ENCODE measurements at regions not wholly inside any gene's neighbourhood (a gene's known extent, or its start where the extent isn't known, plus 50 kb on each side); places are given as distances from the start of the nearest gene placed in this dataset.
"Not testable (repeated sequence)": the region's sequence is repeated elsewhere in the genome, so short reads cannot be mapped to it uniquely, and the experiment has no call there.

DNA sequence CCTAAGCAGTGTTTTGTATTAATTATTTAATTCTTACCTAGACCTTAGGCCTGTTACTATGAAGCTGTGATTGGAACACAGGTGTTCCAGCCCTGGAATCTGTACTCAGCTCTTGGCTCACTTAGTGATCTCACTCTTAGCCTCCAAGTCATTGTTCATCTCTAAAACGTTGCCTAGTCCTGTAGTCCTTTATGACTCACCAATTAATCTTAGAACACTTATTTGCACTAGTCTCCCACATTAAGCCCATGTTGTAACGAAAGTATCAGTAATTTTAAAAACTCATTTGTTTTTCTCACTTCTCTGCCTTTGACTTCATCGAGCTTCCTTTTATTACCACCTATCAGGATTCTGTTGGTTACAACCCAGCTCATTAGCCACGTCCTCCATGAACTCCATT lies 1224.7 kb upstream of the TENM3 start:
- DNase-seq, result no peak

GRCh38 chr4:181018913-181019312 lies 1224.3 kb upstream of the TENM3 start:
- no peak for DNase-seq

- no peak for DNase-seq
Observed at GRCh38 chr4:181020456-181020855, 1222.7 kb upstream of the TENM3 start.

- DNase-seq, result no peak
Observed at GRCh38 chr4:181021213-181021612, 1222.0 kb upstream of the TENM3 start.

DNA sequence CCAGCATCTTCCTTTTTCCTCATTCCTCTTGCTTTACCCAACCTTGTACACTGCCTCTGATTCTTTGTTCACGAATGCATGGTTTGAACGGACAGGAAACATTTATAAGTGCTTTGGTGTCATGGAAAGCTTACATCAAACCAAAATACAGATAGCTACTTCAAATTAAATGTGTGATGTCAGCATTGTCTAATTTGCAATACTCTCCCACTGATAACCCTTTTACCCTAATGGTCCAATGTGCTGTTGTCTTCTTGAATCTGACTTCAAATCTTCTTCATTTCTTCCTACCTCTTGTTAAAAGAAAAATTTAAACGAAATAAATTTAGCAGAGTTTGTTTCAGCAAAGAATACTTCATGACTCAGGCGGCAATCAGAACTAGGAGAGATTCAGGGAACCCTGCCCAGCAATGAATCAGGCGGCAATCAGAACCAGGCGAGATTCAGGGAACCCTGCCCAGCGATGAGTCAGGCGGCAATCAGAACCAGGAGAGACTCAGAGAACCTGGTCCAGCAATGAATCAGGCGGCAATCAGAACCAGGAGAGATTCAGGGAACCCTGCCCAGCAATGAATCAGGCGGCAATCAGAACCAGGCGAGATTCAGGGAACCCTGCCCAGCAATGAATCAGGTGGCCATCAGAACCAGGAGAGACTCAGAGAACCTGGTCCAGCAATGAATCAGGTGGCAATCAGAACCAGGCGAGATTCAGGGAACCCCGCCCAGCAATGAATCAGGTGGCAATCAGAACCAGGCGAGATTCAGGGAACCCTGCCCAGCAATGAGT lies 1212.9 kb upstream of the TENM3 start:
- DNase-seq, result not testable (repeated sequence)

DNA sequence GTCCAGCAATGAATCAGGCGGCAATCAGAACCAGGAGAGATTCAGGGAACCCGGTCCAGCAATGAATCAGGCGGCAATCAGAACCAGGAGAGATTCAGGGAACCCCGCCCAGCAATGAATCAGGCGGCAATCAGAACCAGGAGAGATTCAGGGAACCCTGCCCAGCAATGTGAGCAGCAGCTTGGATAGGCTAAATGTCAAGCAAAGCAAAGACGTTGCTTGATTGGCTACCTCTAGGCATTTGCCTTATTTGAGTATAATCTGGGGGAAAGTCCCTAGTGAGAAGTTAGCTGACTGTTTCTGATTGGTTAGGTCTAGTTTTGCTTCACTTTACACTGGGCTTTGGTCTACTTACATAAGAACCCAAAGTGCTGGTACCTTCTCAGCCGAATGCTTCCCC lies 1212.2 kb upstream of the TENM3 start:
- DNase-seq, result no peak

GRCh38 chr4:181043486-181043885 lies 1199.7 kb upstream of the TENM3 start:
- no peak for DNase-seq

- DNase-seq, result no peak
Observed at GRCh38 chr4:181046809-181047208, 1196.4 kb upstream of the TENM3 start.

DNA sequence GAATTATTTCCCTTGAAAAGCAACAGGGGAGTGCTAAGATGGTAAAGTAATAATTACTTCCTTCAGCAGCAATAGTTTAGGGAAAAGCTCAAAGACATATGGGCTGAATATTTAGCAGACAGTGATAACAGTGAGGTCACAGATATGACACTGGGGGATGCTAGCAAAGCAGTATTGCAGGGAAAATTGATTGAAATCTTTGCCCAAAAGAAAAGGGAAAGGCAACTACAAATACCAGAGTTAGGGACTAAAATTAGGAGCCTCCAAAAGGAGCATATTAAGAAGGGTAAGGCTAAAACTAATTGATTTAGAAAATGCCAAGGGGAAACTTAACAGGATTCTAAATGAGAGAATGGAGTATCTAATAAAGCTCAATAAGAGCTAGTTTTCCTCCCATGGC lies 1191.3 kb upstream of the TENM3 start:
- DNase-seq, result no peak

DNA sequence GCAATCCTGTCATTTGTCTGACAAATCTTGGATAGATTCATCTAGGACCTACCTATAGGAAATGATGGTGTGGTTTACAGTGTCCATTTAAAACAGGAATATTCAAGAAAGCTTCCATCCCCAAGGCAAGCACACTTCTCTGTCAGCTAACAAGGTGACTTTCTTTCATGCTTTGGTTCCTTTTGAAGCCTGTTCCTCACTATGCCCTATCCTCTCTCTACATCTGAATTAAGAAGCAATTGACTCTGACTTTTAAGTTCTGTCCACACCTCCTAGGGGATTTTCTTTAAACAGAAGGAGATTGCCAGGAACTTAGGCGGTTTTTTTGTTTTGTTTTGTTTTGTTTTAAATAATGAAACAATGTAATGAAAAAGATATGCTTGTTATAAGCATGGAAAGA lies 1181.4 kb upstream of the TENM3 start:
- no peak for DNase-seq

DNA sequence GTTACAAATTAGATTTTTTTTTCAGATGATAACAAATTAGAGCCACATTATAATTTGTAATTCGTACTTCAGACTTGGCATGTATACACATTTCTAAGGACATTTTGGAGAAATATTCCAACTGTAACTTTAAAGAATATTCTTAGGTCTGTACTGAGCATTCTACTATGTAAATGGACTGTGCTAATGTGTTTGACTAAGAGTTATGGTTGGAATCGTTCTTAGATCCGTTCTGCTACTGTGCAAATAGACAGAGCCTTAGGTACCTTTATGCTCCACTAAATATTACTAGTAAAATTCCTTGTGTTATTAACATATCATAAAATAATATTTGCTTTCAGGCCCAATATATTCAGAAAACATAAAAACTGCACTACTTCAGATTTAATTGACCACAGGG lies 1180.0 kb upstream of the TENM3 start:
- DNase-seq, result no peak

GRCh38 chr4:181077341-181077740 lies 1165.9 kb upstream of the TENM3 start:
- DNase-seq, result no peak

- DNase-seq, result no peak
Observed at GRCh38 chr4:181078196-181078595, 1165.0 kb upstream of the TENM3 start.

DNA sequence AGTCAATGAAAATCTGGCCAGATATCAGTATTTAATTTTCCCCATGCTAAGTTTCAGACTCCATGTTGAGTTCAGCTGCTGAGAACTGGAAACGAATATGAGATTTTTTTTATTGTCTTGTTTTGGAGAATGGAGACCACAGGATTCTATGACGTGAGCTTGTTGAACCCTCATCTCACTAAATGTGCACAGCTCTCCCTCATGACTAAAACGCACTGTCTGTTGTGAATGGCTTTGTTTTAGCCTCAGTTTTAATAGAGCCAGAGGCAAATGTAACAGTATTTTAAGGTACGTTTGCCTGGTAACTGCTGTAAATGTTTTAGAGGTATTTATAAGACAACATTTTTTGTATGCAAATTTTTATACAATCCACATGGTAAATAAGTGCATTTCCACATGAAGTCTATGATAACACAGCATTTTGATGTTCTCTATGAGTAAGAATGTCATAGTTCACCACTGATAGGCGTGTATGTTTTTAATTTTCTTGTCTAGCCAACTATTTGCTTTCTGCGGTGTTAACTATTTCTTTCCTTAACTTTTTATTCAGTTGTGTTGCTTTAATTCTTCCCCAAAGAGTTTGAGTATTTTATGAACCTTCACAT lies 1159.3 kb upstream of the TENM3 start:
- DNase-seq, result no peak

DNA sequence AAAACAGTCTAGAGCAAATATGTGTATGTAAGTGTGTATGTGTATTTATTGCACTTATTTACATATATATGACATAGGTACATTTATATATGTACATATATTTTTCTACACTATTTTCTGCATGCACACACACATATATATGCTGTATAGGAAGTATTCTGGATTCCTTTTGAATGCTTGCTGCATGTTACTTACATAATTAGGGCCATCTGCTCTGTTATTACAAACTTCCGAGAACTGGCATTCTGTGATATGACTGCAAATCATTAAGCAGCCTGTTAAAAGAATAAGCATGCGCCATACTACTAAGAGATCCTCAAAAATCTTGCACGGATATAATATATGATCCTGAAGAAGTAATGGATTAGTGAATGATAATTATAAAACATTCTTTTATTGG lies 1157.6 kb upstream of the TENM3 start:
- no peak for DNase-seq

DNA sequence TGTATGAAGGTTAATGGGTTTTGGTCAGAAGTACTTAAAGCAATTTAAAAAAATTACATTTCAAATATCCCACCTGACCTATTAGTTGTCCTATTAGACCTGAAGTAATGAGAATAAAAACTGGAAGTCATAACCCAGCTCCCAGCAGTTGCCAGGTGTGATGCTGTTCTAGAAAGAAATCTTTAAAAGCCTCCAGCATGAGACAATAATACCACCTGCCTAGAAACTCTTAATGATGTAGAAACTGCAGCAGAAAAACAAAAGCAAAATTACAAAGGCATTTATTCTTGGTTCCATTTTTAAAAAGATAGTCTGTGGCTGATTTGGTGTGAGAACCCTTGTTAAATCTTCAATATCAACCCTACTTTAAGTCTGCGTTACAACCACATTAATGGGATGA lies 1137.7 kb upstream of the TENM3 start:
- no peak for DNase-seq

DNA sequence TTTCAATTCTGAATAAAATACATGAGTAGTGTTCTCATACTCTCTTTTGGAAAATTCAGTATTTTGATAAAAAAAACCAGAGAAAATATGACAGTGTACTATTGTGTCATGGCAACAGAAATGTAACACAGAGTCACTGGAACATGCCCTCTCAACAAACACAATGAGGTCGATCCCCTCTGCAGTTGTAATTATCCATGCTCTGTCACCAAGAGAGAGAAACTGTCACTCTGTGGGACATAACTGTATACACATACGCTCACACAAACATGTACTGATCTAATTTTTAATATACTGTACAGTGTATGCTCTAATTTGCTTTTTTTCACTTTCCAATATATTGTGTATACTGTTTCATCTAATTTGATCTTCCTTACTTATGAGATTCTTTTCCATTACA lies 1136.8 kb upstream of the TENM3 start:
- DNase-seq, result no peak

DNA sequence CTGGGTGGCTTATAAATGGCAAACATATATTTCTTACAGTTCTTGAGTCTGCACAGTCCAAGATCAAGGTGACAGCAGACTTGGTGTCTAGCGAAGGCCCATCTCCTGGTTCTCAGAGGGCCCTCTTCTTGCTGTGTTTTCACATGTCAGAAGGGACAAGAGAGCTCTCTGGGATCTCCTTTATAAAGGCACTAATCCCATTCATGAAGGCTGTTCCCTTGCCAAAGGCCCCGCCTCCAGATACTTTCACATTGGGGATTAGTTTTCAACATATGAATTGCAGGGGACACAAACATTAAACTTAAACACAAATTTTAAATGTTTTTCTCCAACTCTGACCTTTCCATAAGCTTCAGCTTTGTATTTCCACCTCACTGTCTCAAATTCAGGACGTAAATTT lies 1135.0 kb upstream of the TENM3 start:
- no peak for DNase-seq

DNA sequence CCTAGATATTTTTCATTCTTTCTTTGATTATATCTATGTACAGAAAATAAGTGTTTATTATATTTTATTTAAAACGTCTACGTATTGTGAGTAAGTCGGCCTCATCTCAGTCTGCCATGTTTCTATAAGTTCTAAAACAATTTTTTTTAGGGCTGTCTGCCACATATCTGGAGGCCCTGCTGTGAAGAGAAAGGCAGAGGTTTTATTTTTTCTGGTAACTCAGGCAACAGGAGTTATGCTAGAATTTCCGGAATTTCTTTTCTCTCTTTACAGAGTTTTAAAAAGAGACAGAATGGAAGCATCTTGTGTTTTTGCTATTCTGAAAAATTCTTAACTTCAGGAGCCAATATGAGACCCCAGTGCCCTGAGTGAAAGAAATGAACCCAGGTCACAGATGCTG lies 1124.0 kb upstream of the TENM3 start:
- no peak for DNase-seq

DNA sequence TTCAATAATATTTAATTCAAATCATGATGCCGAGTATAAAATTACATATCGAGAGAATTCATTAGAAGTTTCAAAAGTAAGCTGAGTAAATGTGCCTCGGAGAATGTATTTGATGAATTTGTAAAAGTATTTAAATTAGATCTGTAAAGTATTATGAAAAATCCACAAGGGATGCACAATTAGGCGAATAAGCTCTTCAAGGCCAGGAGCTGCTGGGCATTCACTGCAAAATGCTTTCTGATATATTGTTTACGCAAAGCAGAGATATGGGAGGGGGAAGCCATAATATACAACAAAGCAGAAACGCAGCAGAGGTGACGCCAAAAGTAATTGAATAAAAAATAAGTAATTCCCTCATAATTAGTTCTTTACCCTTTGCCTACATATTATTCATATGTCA lies 1121.5 kb upstream of the TENM3 start:
- DNase-seq, result no peak

DNA sequence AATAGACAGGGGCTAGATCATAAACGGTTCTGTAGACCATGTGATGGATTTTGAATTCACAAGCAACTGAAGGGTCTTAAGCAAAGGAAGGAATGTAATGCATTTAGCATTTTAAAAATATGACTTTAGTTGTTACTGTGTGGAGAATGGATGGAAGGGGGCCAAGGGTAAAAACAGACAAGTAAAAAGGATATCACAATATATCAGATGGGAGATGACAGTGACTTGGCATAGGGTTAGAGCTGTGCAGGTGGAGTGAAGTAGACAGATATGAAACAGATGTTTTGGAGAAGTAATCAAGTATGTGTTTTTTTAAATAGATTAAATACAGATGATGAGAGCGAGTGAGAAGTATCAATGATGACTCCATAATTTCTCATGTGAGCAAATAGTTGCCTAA lies 1116.0 kb upstream of the TENM3 start:
- no peak for DNase-seq

- not testable (repeated sequence) for DNase-seq
Observed at GRCh38 chr4:181130317-181130716, 1112.9 kb upstream of the TENM3 start.

DNA sequence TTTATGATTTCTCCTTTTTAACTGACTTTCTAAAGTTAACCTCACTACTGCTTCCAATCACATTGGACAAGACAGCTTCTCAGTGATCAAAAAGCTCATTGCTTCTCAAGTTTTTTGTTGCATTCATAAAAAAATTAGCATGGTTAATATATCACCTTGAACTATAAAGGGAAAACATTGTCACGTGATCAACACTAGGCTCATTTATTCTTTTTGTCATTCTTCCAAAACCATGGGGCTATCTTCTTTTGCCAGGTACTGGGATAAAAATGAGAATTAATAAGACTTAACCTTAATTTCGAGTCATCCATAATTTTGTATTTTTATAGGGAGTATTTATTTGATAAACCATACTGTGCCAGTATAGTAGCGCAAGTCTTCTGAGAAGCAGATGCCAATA lies 1105.9 kb upstream of the TENM3 start:
- DNase-seq, result no peak

DNA sequence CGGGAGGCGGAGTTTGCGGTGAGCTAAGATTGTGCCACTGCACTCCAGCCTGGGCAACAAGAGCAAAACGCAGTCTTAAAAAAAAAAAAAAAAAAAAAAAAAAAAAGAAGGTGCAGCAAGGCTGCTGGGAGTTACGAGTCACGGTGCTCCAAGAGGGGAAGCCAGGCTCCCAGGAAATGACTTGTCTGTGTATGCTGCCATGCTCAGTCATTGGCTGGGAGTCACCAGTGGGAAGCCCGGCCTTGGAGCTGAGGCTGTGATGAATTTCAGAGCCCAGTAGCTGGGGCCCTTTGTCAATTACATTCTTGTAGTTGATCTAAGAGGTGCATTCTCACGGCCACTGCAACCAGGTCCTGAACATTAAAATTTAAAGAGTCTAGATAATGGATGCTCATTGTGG lies 1105.1 kb upstream of the TENM3 start:
- DNase-seq, result no peak

All from left kidney (tissue), 1 donor.